DND-41 (cell line): ENCODE measurements at regions not wholly inside any gene's neighbourhood (a gene's known extent, or its start where the extent isn't known, plus 50 kb on each side); places are given as distances from the start of the nearest gene placed in this dataset.

Experiments used
- ATAC-seq: fragments of 200-7000 bp; cut with Tn5 transposase; 3 replicates; pipeline ENCODE4 v1.9.1; 2021; ENCODE audit warnings: low read depth; ENCODE audit not compliant: insufficient read depth
- DNase-seq: peaks from one replicate; pipeline ENCODE4 v3.0.0-alpha.2; 2020
- H2AFZ ChIP-seq: 2 replicates; pipeline ENCODE4 v1.6.0; 2012; ENCODE audit warnings: low read depth, low read length
- H3K27ac ChIP-seq: 2 replicates; pipeline ENCODE4 v1.5.1; 2012; ENCODE audit warnings: low read length, inconsistent platforms
- H3K27me3 ChIP-seq: fragments of 200-600 bp; sonication (generic); 2 replicates; pipeline ENCODE4 v1.6.0; 2012; ENCODE audit warnings: low read length, mild to moderate bottlenecking, inconsistent platforms; ENCODE audit not compliant: insufficient read depth, poor library complexity
- H3K36me3 ChIP-seq: 2 replicates; pipeline ENCODE4 v1.5.1; 2012; ENCODE audit warnings: low read length, inconsistent platforms; ENCODE audit not compliant: insufficient read depth
- H3K4me1 ChIP-seq: 2 replicates; pipeline ENCODE4 v1.5.1; 2012; ENCODE audit warnings: mild to moderate bottlenecking, low read length; ENCODE audit not compliant: insufficient read depth
- H3K4me2 ChIP-seq: 2 replicates; pipeline ENCODE4 v1.6.0; 2012; ENCODE audit warnings: mild to moderate bottlenecking, moderate library complexity, low read length, inconsistent platforms; ENCODE audit not compliant: insufficient read depth
- H3K4me3 ChIP-seq, 2 experiments: fragments of 200-600 bp in 1 of 2; shearing (Covaris generic) in 1 of 2; 2 replicates each; pipeline ENCODE4 v1.5.1; 2012 to 2016; ENCODE audit warnings: inconsistent platforms in 2 of 2, low read length in 2 of 2, mild to moderate bottlenecking in 2 of 2, low read depth in 1 of 2, moderate library complexity in 1 of 2
- H3K79me2 ChIP-seq: 2 replicates; pipeline ENCODE4 v1.6.0; 2012; ENCODE audit warnings: low read length, inconsistent platforms; ENCODE audit not compliant: insufficient read depth
- H3K9ac ChIP-seq: 2 replicates; pipeline ENCODE4 v1.6.0; 2012; ENCODE audit warnings: low read depth, mild to moderate bottlenecking, inconsistent platforms, low read length, moderate library complexity
- H3K9me3 ChIP-seq: 2 replicates; pipeline ENCODE4 v1.5.1; 2012; ENCODE audit warnings: low read length, moderate library complexity, mild to moderate bottlenecking, inconsistent platforms; ENCODE audit not compliant: insufficient read depth, severe bottlenecking
- H4K20me1 ChIP-seq: 2 replicates; pipeline ENCODE4 v1.6.0; 2012; ENCODE audit warnings: low read length; ENCODE audit not compliant: insufficient read depth
- EZH2 ChIP-seq: IDR thresholded peaks from 3 replicates; pipeline ENCODE4 v1.6.1; 2012; ENCODE audit warnings: borderline replicate concordance, low read depth, mild to moderate bottlenecking, moderate library complexity, low read length, inconsistent platforms; ENCODE audit not compliant: severe bottlenecking
- TF ChIP-seq, protein P1 (sequence below): IDR thresholded peaks from 2 replicates; pipeline ENCODE4 v1.5.1; 2012; ENCODE audit warnings: borderline replicate concordance, low read length, moderate library complexity, mild to moderate bottlenecking; ENCODE audit not compliant: poor library complexity, severe bottlenecking; ENCODE audit errors: extremely low read depth

DNA sequence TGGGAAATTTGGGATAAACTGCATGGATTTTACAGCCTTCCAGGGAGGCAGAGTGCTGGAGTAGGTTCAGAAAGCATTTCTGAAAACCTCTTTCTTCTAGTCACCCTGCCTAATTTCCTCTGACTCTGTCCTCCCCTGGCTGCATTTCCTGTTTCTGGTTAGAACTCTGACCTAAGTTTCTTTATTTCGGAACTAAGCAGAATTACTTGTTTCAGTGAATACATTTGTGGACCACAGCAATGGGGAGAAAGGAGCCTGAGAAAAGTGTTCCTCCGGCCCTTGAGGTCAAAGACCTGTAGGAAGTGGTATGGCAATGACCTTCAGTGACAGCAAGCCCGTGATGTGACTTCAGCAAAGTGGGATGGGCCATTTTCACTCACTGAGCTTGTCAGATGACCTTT lies 173.4 kb upstream of the RUNX1 start:
- DNase-seq (peak; percentile 44), ATAC-seq (peak; percentile 35)
- peaks cover 47% of the 10 kb centered on the region for H3K4me1 ChIP-seq
- no peaks in the 10 kb centered on the region for H4K20me1 ChIP-seq
- H3K9ac ChIP-seq: peak overlapping the region; percentile 36
- no peaks in the 10 kb centered on the region for H3K79me2 ChIP-seq
- TF ChIP-seq, protein P1, sequence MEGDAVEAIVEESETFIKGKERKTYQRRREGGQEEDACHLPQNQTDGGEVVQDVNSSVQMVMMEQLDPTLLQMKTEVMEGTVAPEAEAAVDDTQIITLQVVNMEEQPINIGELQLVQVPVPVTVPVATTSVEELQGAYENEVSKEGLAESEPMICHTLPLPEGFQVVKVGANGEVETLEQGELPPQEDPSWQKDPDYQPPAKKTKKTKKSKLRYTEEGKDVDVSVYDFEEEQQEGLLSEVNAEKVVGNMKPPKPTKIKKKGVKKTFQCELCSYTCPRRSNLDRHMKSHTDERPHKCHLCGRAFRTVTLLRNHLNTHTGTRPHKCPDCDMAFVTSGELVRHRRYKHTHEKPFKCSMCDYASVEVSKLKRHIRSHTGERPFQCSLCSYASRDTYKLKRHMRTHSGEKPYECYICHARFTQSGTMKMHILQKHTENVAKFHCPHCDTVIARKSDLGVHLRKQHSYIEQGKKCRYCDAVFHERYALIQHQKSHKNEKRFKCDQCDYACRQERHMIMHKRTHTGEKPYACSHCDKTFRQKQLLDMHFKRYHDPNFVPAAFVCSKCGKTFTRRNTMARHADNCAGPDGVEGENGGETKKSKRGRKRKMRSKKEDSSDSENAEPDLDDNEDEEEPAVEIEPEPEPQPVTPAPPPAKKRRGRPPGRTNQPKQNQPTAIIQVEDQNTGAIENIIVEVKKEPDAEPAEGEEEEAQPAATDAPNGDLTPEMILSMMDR: no peak
- no peak for TF ChIP-seq EZH2
- H3K4me3 ChIP-seq: peak overlapping the region in 1 of 2 experiments; percentile 28; a peak in 2 of 4 replicates
- no peaks in the 10 kb centered on the region for H3K9me3 ChIP-seq
- no peaks in the 10 kb centered on the region for H3K27me3 ChIP-seq
- H3K4me2 ChIP-seq: peak overlapping the region; percentile 51
- H3K27ac ChIP-seq: peak overlapping the region; percentile 70
- peak overlapping the region; percentile 53 for H2AFZ ChIP-seq
- H3K36me3 ChIP-seq: no peaks in the 10 kb centered on the region

DNA sequence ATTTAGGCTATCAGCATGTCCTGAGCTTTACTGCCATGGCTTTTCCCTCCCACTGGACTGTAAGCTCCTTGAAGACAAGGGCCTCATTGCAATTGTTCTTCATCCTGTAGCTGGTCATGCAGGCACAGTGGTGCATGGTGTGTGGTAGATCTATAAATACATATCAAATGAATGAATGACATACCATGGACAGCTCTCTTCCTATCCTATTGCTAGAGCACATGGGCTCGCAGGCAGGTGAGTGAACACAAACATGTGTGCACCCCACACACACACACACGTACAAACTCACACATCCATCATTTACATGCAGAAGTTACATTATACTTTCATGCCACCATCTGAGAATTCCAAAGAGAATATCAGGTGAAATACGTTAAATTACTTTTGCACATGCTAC lies 172.9 kb upstream of the RUNX1 start:
- H3K4me3 ChIP-seq: peak overlapping the region in 1 of 2 experiments; percentile 28; a peak in 2 of 4 replicates

DNA sequence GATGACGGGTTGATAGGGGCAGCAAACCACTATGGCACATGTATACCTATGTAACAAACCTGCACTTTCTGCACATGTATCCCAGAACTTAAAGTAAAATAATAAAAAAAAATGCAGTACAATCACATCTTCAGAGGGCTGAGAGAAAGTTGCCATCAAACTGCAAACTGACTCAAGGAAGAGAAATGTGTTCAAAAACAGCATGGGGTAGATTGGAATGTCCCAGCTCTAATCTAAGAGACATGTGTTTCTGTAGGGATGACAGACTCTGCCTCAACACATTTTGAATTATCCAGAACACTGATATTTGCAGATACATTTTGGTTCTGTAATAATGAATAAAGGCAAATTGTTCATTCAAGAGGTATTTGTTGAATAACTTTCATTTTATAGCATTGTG lies 171.2 kb upstream of the RUNX1 start:
- Histone ChIP-seq H3K27me3 (no peaks in the 10 kb centered on the region), H3K9me3 (no peaks in the 10 kb centered on the region), H3K27ac (no peak overlapping the region), H2AFZ (no peak overlapping the region), H3K36me3 (no peaks in the 10 kb centered on the region), H3K4me3 (no peak overlapping the region), H3K79me2 (no peaks in the 10 kb centered on the region), H3K4me1 (peaks cover 25% of the 10 kb centered on the region), H3K4me2 (no peak overlapping the region), H4K20me1 (no peaks in the 10 kb centered on the region), H3K9ac (no peak overlapping the region)
- ATAC-seq (no peak), DNase-seq (no peak)
- TF ChIP-seq, protein P1: no peak

More for the DNA sequence above, 172.9 kb upstream of the RUNX1 start:
- H3K4me2 ChIP-seq: peak overlapping the region; percentile 51
- no peaks in the 10 kb centered on the region for H3K79me2 ChIP-seq
- H3K27me3 ChIP-seq: no peaks in the 10 kb centered on the region
- peak overlapping the region; percentile 53; the same call in 1 of the 2 replicates for H2AFZ ChIP-seq
- H3K9ac ChIP-seq: peak overlapping the region; percentile 36
- peak overlapping the region; percentile 70 for H3K27ac ChIP-seq
- DNase-seq: peak; percentile 22
- H3K36me3 ChIP-seq: no peaks in the 10 kb centered on the region
- TF ChIP-seq EZH2: no peak
- TF ChIP-seq, protein P1: no peak
- H3K4me1 ChIP-seq: peaks cover 42% of the 10 kb centered on the region
- peak; percentile 47; the same call in 2 of the 3 replicates for ATAC-seq
- no peaks in the 10 kb centered on the region for H4K20me1 ChIP-seq
- H3K9me3 ChIP-seq: no peaks in the 10 kb centered on the region

DNA sequence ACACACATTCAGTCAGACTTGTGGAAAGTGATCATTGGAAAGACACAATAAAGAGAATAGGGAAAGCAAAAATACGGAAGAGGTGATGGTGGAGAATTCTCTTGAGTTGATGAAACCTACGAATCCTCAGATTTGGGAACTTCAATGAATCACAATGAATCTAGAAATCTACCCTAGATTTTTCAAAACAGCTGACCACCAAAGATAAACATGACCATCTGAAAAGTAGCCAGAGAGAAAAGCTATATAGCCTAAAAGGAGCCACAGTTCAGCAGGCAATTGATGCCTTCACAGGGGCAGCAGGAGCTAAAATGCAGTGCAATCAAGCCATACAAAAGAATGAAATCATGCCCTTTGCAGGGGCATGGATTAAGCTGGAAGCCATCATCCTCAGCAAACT lies 170.6 kb upstream of the RUNX1 start:
- ATAC-seq: no peak
- Histone ChIP-seq H3K27ac (no peak overlapping the region), H2AFZ (no peak overlapping the region), H3K9ac (no peak overlapping the region), H3K4me3 (no peak overlapping the region), H3K4me2 (no peak overlapping the region), H3K9me3 (no peaks in the 10 kb centered on the region), H3K36me3 (no peaks in the 10 kb centered on the region), H4K20me1 (no peaks in the 10 kb centered on the region), H3K79me2 (no peaks in the 10 kb centered on the region), H3K4me1 (peaks cover 25% of the 10 kb centered on the region), H3K27me3 (no peaks in the 10 kb centered on the region)
- DNase-seq: no peak
- TF ChIP-seq, protein P1: no peak
- no peak for TF ChIP-seq EZH2
